T-cell (primary cell): ENCODE measurements at regions not wholly inside any gene's neighbourhood (a gene's known extent, or its start where the extent isn't known, plus 50 kb on each side); places are given as distances from the start of the nearest gene placed in this dataset.

Experiments used
- ATAC-seq, 4 experiments: fragments of 200-7000 bp in 3 of 4; fragments of 150-1000 bp in 1 of 4; cut with Tn5 transposase; replicated peaks in 1 of 4; 1 replicate in 3 of 4; 2 replicates in 1 of 4; pipeline ENCODE4 v1.10.0; 2021; ENCODE audit warnings: moderate library complexity in 3 of 4, mild to moderate bottlenecking in 2 of 4, moderate number of reproducible peaks in 1 of 4
- CTCF ChIA-PET, 2 donors: fragments of 300-600 bp; sonication (Branson Sonifier 250); formaldehyde crosslinking; loops; one replicate each; lab custom pipeline; 2022; ENCODE audit warnings: antibody characterized with exemption in 2 of 2; lab: Charles Lee
- POLR2A ChIA-PET, 2 donors: fragments of 300-600 bp; sonication (Branson Sonifier 250); formaldehyde crosslinking; loops; one replicate each; lab custom pipeline; 2022; ENCODE audit warnings: antibody characterized with exemption in 2 of 2; lab: Charles Lee
- DNase-seq, 35 experiments: peaks; one replicate each; pipeline versions ENCODE4 v3.0.0 to v3.0.0-alpha.2; 2013 to 2023
- H3K27ac ChIP-seq: one replicate; pipeline ENCODE4 v1.5.1; 2013; ENCODE audit warnings: low read length
- H3K27me3 ChIP-seq, 2 experiments: replicated peaks in 1 of 2; 1 replicate in 1 of 2; 2 replicates in 1 of 2; pipeline versions ENCODE4 v1.6.1 to v1.7.0; 2013; ENCODE audit warnings: low read length in 1 of 2, mixed read lengths in 1 of 2; ENCODE audit not compliant: control insufficient read depth in 2 of 2, insufficient read depth in 2 of 2; ENCODE audit errors: extremely low read depth in 1 of 2
- H3K36me3 ChIP-seq, 2 donors: 1 replicate in 1 of 2; 2 replicates in 1 of 2; pipeline versions ENCODE4 v1.6.1 to v1.7.0; 2013; ENCODE audit warnings: low read length in 1 of 2; ENCODE audit not compliant: control insufficient read depth in 2 of 2, insufficient read depth in 1 of 2; ENCODE audit errors: extremely low read depth in 1 of 2
- H3K4me1 ChIP-seq, 2 experiments: 1 replicate in 1 of 2; 2 replicates in 1 of 2; pipeline versions ENCODE4 v1.6.1 to v1.7.0; 2013; ENCODE audit warnings: low read length in 2 of 2, mixed read lengths in 1 of 2; ENCODE audit not compliant: insufficient read depth in 2 of 2, control insufficient read depth in 1 of 2; ENCODE audit errors: extremely low read depth in 1 of 2
- H3K4me3 ChIP-seq, 2 donors: 1 replicate in 1 of 2; 2 replicates in 1 of 2; pipeline versions ENCODE4 v1.5.1 to v1.7.0; 2013; ENCODE audit warnings: mild to moderate bottlenecking in 2 of 2, low read length in 1 of 2, moderate library complexity in 1 of 2; ENCODE audit not compliant: control insufficient read depth in 1 of 2; ENCODE audit errors: extremely low read depth in 1 of 2
- H3K9me3 ChIP-seq: 2 replicates; pipeline ENCODE4 v1.7.0; 2013
- H3K27ac Mint-ChIP-seq, 2 donors: one replicate each; pipeline ENCODE4 v1.8.0; 2020 to 2021; ENCODE audit warnings: mild to moderate bottlenecking in 2 of 2, mixed read lengths in 2 of 2
- H3K27me3 Mint-ChIP-seq, 2 donors: one replicate each; pipeline ENCODE4 v1.8.0; 2021 to 2022; ENCODE audit warnings: mixed read lengths in 2 of 2
- H3K36me3 Mint-ChIP-seq: one replicate; pipeline ENCODE4 v1.8.0; 2021; ENCODE audit warnings: mixed read lengths
- H3K4me1 Mint-ChIP-seq, 3 donors: one replicate each; pipeline ENCODE4 v1.8.0; 2020 to 2022; ENCODE audit warnings: mixed read lengths in 3 of 3, mild to moderate bottlenecking in 1 of 3
- H3K4me3 Mint-ChIP-seq, 3 donors: one replicate each; pipeline ENCODE4 v1.8.0; 2020 to 2022; ENCODE audit warnings: mild to moderate bottlenecking in 3 of 3, mixed read lengths in 3 of 3, moderate library complexity in 3 of 3
- H3K9me3 Mint-ChIP-seq, 3 donors: one replicate each; pipeline ENCODE4 v1.8.0; 2020 to 2022; ENCODE audit warnings: mixed read lengths in 3 of 3
- WGBS: methylation state at CpG from one replicate; pipeline ENCODE4 v1.1.5; 2013; ENCODE audit warnings: missing lambda C conversion rate; ENCODE audit not compliant: insufficient coverage; 5-methylcytosine and 5-hydroxymethylcytosine counted together

- Histone ChIP-seq H3K4me1 (no peaks in the 10 kb centered on the region), H3K9me3 (peaks cover 2% of the 10 kb centered on the region), H3K27me3 (no peaks in the 10 kb centered on the region), H3K4me3 (no peak overlapping the region), H3K36me3 (no peaks in the 10 kb centered on the region), H3K27ac (no peak overlapping the region)
- POLR2A ChIA-PET: no interaction called here
- Mint-ChIP-seq H3K27me3 (no peaks in the 10 kb centered on the region), H3K4me3 (no peak overlapping the region), H3K9me3 (peaks cover 17 to 21% (median 19%) of the 10 kb centered on the region in 3 donors), H3K27ac (no peak overlapping the region), H3K36me3 (no peaks in the 10 kb centered on the region), H3K4me1 (no peaks in the 10 kb centered on the region)
- CTCF ChIA-PET: no interaction called here
- DNase-seq (no peak), ATAC-seq (no peak)
Measured at GRCh38 chr13:54647275-54647674, 1618.7 kb downstream of the OLFM4 start.

GRCh38 chr13:54657588-54657987, 1629.0 kb downstream of the OLFM4 start:
- Histone ChIP-seq H3K4me3 (no peak overlapping the region), H3K4me1 (no peaks in the 10 kb centered on the region), H3K27ac (no peak overlapping the region), H3K36me3 (no peaks in the 10 kb centered on the region), H3K9me3 (no peaks in the 10 kb centered on the region), H3K27me3 (no peaks in the 10 kb centered on the region)
- Mint-ChIP-seq H3K27me3 (no peaks in the 10 kb centered on the region), H3K27ac (no peak overlapping the region), H3K9me3 (peaks cover 0 to 21% (median 10%) of the 10 kb centered on the region in 3 donors), H3K4me3 (no peak overlapping the region), H3K36me3 (no peaks in the 10 kb centered on the region), H3K4me1 (no peaks in the 10 kb centered on the region)
- no CpG with 5 or more reads among the region's 1 CpG for WGBS
- CTCF ChIA-PET: no interaction called here
- ATAC-seq (no peak), DNase-seq (no peak)
- POLR2A ChIA-PET: no interaction called here

GRCh38 chr13:54658771-54659170, 1630.2 kb downstream of the OLFM4 start:
- peaks cover 0 to 24% (median 14%) of the 10 kb centered on the region in 3 donors for H3K9me3 Mint-ChIP-seq
- no peaks in the 10 kb centered on the region for H3K4me1 Mint-ChIP-seq
- POLR2A ChIA-PET: no interaction called here
- DNase-seq: no peak
- 84% methylated on average over 17 of the region's 17 CpGs for WGBS
- peak overlapping the region in 1 of 2 donors; percentile 18 for H3K4me3 ChIP-seq
- no peaks in the 10 kb centered on the region for H3K9me3 ChIP-seq
- H3K4me1 ChIP-seq: no peaks in the 10 kb centered on the region
- H3K4me3 Mint-ChIP-seq: no peak overlapping the region
- no peaks in the 10 kb centered on the region for H3K27me3 Mint-ChIP-seq
- no peak overlapping the region for H3K27ac Mint-ChIP-seq
- H3K36me3 ChIP-seq: no peaks in the 10 kb centered on the region
- ATAC-seq: no peak
- CTCF ChIA-PET: no interaction called here
- H3K36me3 Mint-ChIP-seq: no peaks in the 10 kb centered on the region
- no peaks in the 10 kb centered on the region for H3K27me3 ChIP-seq
- no peak overlapping the region for H3K27ac ChIP-seq

- Histone ChIP-seq H3K27me3 (no peaks in the 10 kb centered on the region), H3K9me3 (peaks cover 2% of the 10 kb centered on the region), H3K36me3 (no peaks in the 10 kb centered on the region), H3K4me3 (no peak overlapping the region), H3K4me1 (no peaks in the 10 kb centered on the region), H3K27ac (no peak overlapping the region)
- Mint-ChIP-seq H3K27me3 (no peaks in the 10 kb centered on the region), H3K4me1 (no peaks in the 10 kb centered on the region), H3K27ac (no peak overlapping the region), H3K9me3 (peaks cover 0 to 27% (median 14%) of the 10 kb centered on the region in 3 donors), H3K36me3 (no peaks in the 10 kb centered on the region), H3K4me3 (no peak overlapping the region)
- ATAC-seq: no peak
- DNase-seq: no peak
- CTCF ChIA-PET: no interaction called here
- WGBS: 83% methylated on average over 5 of the region's 12 CpGs
- POLR2A ChIA-PET: no interaction called here
Measured at GRCh38 chr13:54660277-54660676, 1631.7 kb downstream of the OLFM4 start.

GRCh38 chr13:54676526-54677113, 1648.0 kb downstream of the OLFM4 start:
- Histone ChIP-seq H3K27ac (no peak overlapping the region), H3K4me3 (no peak overlapping the region), H3K27me3 (no peaks in the 10 kb centered on the region), H3K9me3 (no peaks in the 10 kb centered on the region), H3K36me3 (no peaks in the 10 kb centered on the region), H3K4me1 (no peaks in the 10 kb centered on the region)
- POLR2A ChIA-PET: no interaction called here
- Mint-ChIP-seq H3K27me3 (no peaks in the 10 kb centered on the region), H3K9me3 (peaks cover 4 to 20% (median 16%) of the 10 kb centered on the region in 3 donors), H3K36me3 (no peaks in the 10 kb centered on the region), H3K4me3 (no peak overlapping the region), H3K4me1 (no peaks in the 10 kb centered on the region), H3K27ac (no peak overlapping the region)
- no peak for DNase-seq
- no peak for ATAC-seq
- 92% methylated on average over 19 of the region's 22 CpGs for WGBS
- CTCF ChIA-PET: no interaction called here

- no CpG with 5 or more reads among the region's 1 CpG for WGBS
- Mint-ChIP-seq H3K27me3 (no peaks in the 10 kb centered on the region), H3K4me3 (no peak overlapping the region), H3K27ac (no peak overlapping the region), H3K4me1 (no peaks in the 10 kb centered on the region), H3K9me3 (peaks cover 7 to 20% (median 19%) of the 10 kb centered on the region in 3 donors), H3K36me3 (no peaks in the 10 kb centered on the region)
- H3K4me1 ChIP-seq: no peaks in the 10 kb centered on the region
- H3K36me3 ChIP-seq: no peaks in the 10 kb centered on the region
- no peak overlapping the region for H3K27ac ChIP-seq
- no peak for ATAC-seq
- no peaks in the 10 kb centered on the region for H3K27me3 ChIP-seq
- H3K4me3 ChIP-seq: no peak overlapping the region
- CTCF ChIA-PET: no interaction called here
- POLR2A ChIA-PET: no interaction called here
- no peak for DNase-seq
- no peaks in the 10 kb centered on the region for H3K9me3 ChIP-seq
Measured at GRCh38 chr13:54682184-54682583, 1653.6 kb downstream of the OLFM4 start.

- H3K36me3 ChIP-seq: no peaks in the 10 kb centered on the region
- H3K4me1 ChIP-seq: no peaks in the 10 kb centered on the region
- ATAC-seq (no peak), DNase-seq (no peak)
- H3K4me1 Mint-ChIP-seq: no peaks in the 10 kb centered on the region
- H3K27me3 ChIP-seq: no peaks in the 10 kb centered on the region
- ChIA-PET POLR2A (no interaction called here), CTCF (no interaction called here)
- H3K4me3 Mint-ChIP-seq: no peak overlapping the region
- no peak overlapping the region for H3K4me3 ChIP-seq
- no peak overlapping the region for H3K27ac Mint-ChIP-seq
- H3K9me3 ChIP-seq: peaks cover 2% of the 10 kb centered on the region
- no peaks in the 10 kb centered on the region for H3K36me3 Mint-ChIP-seq
- H3K27ac ChIP-seq: no peak overlapping the region
- H3K9me3 Mint-ChIP-seq: peaks cover 6 to 17% (median 10%) of the 10 kb centered on the region in 3 donors
- no peaks in the 10 kb centered on the region for H3K27me3 Mint-ChIP-seq
- 100% methylated on average over 1 of the region's 1 CpG for WGBS
Measured at GRCh38 chr13:54687173-54687572, 1658.6 kb downstream of the OLFM4 start.
